SK-N-SH (cell line): ENCODE measurements at regions not wholly inside any gene's neighbourhood (a gene's known extent, or its start where the extent isn't known, plus 50 kb on each side); places are given as distances from the start of the nearest gene placed in this dataset.

Source experiments
- CTCF ChIA-PET: fragments of 300-600, 350-600 bp; formaldehyde crosslinking; extraction: SDS; loops from one replicate; lab custom pipeline; 2021; lab: Yijun Ruan, JAX
- POLR2A ChIA-PET: fragments of 350-600 bp; sonication (Branson Sonifier 250); formaldehyde crosslinking; extraction: SDS; loops from one replicate; lab custom pipeline; 2020; ENCODE audit warnings: antibody characterized with exemption, inconsistent platforms; lab: Yijun Ruan, JAX
- DNase-seq: peaks from one replicate; pipeline ENCODE4 v3.0.0; 2012
- H2AFZ ChIP-seq: fragments of 200-600 bp; sonication (generic); 2 replicates; pipeline ENCODE4 v1.8.1; 2016; ENCODE audit warnings: antibody characterized with exemption, mild to moderate bottlenecking, low read depth
- H3F3A ChIP-seq: fragments of 200-600 bp; sonication (generic); replicated peaks from 2 replicates; pipeline ENCODE3; 2016; ENCODE audit warnings: antibody characterized with exemption, mild to moderate bottlenecking; ENCODE audit not compliant: insufficient read depth
- H3K27ac ChIP-seq, 2 experiments: fragments of 200-500 bp in 1 of 2; fragments of 200-600 bp in 1 of 2; sonication (Bioruptor generic) in 1 of 2; sonication (generic), shearing (Covaris generic) in 1 of 2; 2 replicates each; pipeline versions ENCODE4 v1.5.1 to v1.6.1; 2014 to 2016; ENCODE audit warnings: low read depth in 2 of 2, inconsistent platforms in 1 of 2, low read length in 1 of 2, mild to moderate bottlenecking in 1 of 2, mixed read lengths in 1 of 2
- H3K27me3 ChIP-seq: fragments of 200-600 bp; sonication (generic), shearing (Covaris generic); 2 replicates; pipeline ENCODE4 v1.6.1; 2016; ENCODE audit warnings: mixed run types; ENCODE audit not compliant: insufficient read depth
- H3K36me3 ChIP-seq, 2 experiments: fragments of 200-500 bp in 1 of 2; fragments of 200-600 bp in 1 of 2; sonication (Bioruptor generic) in 1 of 2; sonication (generic) in 1 of 2; replicated peaks in 1 of 2; 2 replicates each; pipeline versions ENCODE3 to v1.5.1; 2014 to 2016; ENCODE audit warnings: low read length in 1 of 2, mild to moderate bottlenecking in 1 of 2; ENCODE audit not compliant: insufficient read depth in 2 of 2, control insufficient read depth in 1 of 2
- H3K4me1 ChIP-seq, 2 experiments: fragments of 200-500 bp in 1 of 2; fragments of 200-600 bp in 1 of 2; sonication (Bioruptor generic) in 1 of 2; sonication (generic), shearing (Covaris generic) in 1 of 2; 2 replicates each; pipeline versions ENCODE4 v1.5.1 to v1.6.1; 2014 to 2016; ENCODE audit warnings: low read depth in 1 of 2, low read length in 1 of 2, mixed run types in 1 of 2; ENCODE audit not compliant: insufficient read depth in 2 of 2, control insufficient read depth in 1 of 2
- H3K4me2 ChIP-seq: fragments of 200-600 bp; sonication (generic), shearing (Covaris generic); 2 replicates; pipeline ENCODE4 v1.6.1; 2017; ENCODE audit warnings: mixed run types
- H3K4me3 ChIP-seq, 2 experiments: fragments of 200-500 bp in 1 of 2; fragments of 200-600 bp in 1 of 2; sonication (Bioruptor generic) in 1 of 2; sonication (generic), shearing (Covaris generic) in 1 of 2; 2 replicates each; pipeline versions ENCODE4 v1.5.1 to v1.8.1; 2014 to 2016; ENCODE audit warnings: low read depth in 2 of 2, inconsistent platforms in 1 of 2, low read length in 1 of 2, mild to moderate bottlenecking in 1 of 2, mixed read lengths in 1 of 2, moderate library complexity in 1 of 2
- H3K79me2 ChIP-seq: fragments of 200-600 bp; sonication (generic); 2 replicates; pipeline ENCODE4 v1.8.1; 2017; ENCODE audit warnings: mild to moderate bottlenecking; ENCODE audit not compliant: insufficient read depth
- H3K9ac ChIP-seq: fragments of 200-600 bp; sonication (generic); 2 replicates; pipeline ENCODE4 v1.6.1; 2017; ENCODE audit warnings: mixed run types
- H3K9me2 ChIP-seq: fragments of 200-600 bp; sonication (generic); 2 replicates; pipeline ENCODE4 v1.6.1; 2017; ENCODE audit warnings: mixed run types
- H3K9me3 ChIP-seq: fragments of 200-600 bp; sonication (generic); 2 replicates; pipeline ENCODE4 v1.6.1; 2017; ENCODE audit warnings: mixed run types, mild to moderate bottlenecking, moderate library complexity
- H4K20me1 ChIP-seq: fragments of 200-600 bp; sonication (generic); 2 replicates; pipeline ENCODE4 v1.6.1; 2017; ENCODE audit warnings: mild to moderate bottlenecking, mixed run types; ENCODE audit not compliant: insufficient read depth
- FOXJ3 ChIP-seq: sonication (generic); formaldehyde crosslinking; IDR thresholded peaks from 2 replicates; pipeline ENCODE4 v1.5.1; 2020; ENCODE audit warnings: mild to moderate bottlenecking, missing genetic modification reagents
- FOXM1 ChIP-seq: IDR thresholded peaks from 2 replicates; pipeline ENCODE4 v1.4.0; 2012; ENCODE audit warnings: low read depth, mild to moderate bottlenecking
- GABPA ChIP-seq: IDR thresholded peaks from 2 replicates; pipeline ENCODE4 v1.4.0; 2012; ENCODE audit warnings: low read depth, mild to moderate bottlenecking
- IRF3 ChIP-seq: fragments of 150-350 bp; IDR thresholded peaks from 2 replicates; pipeline ENCODE4 v1.6.1; 2016; ENCODE audit warnings: mild to moderate bottlenecking, low read depth, low read length
- JUND ChIP-seq: IDR thresholded peaks from 2 replicates; pipeline ENCODE4 v1.4.0; 2012
- MAX ChIP-seq: IDR thresholded peaks from 2 replicates; pipeline ENCODE4 v1.4.0; 2012; ENCODE audit warnings: low read depth
- MEF2A ChIP-seq: IDR thresholded peaks from 2 replicates; pipeline ENCODE4 v1.4.0; 2012; ENCODE audit warnings: low read depth, borderline replicate concordance
- MXI1 ChIP-seq: IDR thresholded peaks from 2 replicates; pipeline ENCODE4 v1.6.1; 2012; ENCODE audit warnings: mild to moderate bottlenecking, low read depth, low read length, improper control_type of control experiment
- PBX3 ChIP-seq: IDR thresholded peaks from 2 replicates; pipeline ENCODE4; 2012
- POLR2AphosphoS5 ChIP-seq: IDR thresholded peaks from 2 replicates; pipeline ENCODE4 v1.6.1; 2012; ENCODE audit warnings: low read depth, low read length
- RFX5 ChIP-seq: IDR thresholded peaks from 2 replicates; pipeline ENCODE4 v1.6.1; 2012; ENCODE audit warnings: mild to moderate bottlenecking, improper control_type of control experiment, low read length
- SMC3 ChIP-seq: IDR thresholded peaks from 2 replicates; pipeline ENCODE4 v1.6.1; 2012; ENCODE audit warnings: low read depth, low read length, improper control_type of control experiment
- TAF1 ChIP-seq: IDR thresholded peaks from 2 replicates; pipeline ENCODE4 v1.6.1; 2012; ENCODE audit warnings: low read depth, mild to moderate bottlenecking, low read length, moderate library complexity, borderline replicate concordance
- TCF12 ChIP-seq: IDR thresholded peaks from 2 replicates; pipeline ENCODE4 v1.4.0; 2012
- USF2 ChIP-seq: fragments of 150-350 bp; IDR thresholded peaks from 2 replicates; pipeline ENCODE4 v1.6.1; 2017; ENCODE audit warnings: antibody characterized with exemption, low read length, low read depth, borderline replicate concordance
- YY1 ChIP-seq: IDR thresholded peaks from 2 replicates; pipeline ENCODE4 v1.4.0; 2012; ENCODE audit warnings: low read depth, mild to moderate bottlenecking
- ZBTB33 ChIP-seq: IDR thresholded peaks from 2 replicates; pipeline ENCODE4 v1.4.0; 2012; ENCODE audit warnings: low read depth, borderline replicate concordance
- WGBS: methylation state at CpG from one replicate; pipeline ENCODE4 v1.1.6; 2017; ENCODE audit warnings: low lambda C conversion rate; 5-methylcytosine and 5-hydroxymethylcytosine counted together
- TF ChIP-seq, protein P1 (sequence below): IDR thresholded peaks from 2 replicates; pipeline ENCODE4 v1.4.0; 2012; ENCODE audit warnings: low read depth, borderline replicate concordance

DNA sequence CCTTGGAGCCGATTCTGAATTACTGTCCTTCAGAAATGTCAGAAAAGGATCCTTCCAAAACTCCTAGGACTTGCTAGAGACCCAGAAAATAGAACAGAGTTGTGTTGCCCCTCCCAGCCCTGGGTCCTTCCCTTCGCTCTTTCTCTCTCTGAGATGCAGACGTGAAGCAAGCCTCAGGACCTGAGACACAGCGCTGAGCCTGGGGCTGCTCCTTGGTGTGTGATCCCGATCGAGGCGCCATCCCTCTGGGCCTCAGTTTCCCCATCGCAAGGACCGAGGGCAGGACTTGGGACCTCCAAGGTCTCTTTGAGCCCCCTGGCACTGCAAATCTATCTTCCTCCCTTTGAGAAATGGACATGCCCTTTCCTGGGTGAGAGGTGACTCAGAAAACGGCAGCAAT lies 533.5 kb downstream of the TBC1D22A start:
- 40% methylated on average over 10 of the region's 10 CpGs for WGBS
- no peak overlapping the region for H3K4me3 ChIP-seq
- no peak overlapping the region for H3K27ac ChIP-seq
- no peaks in the 10 kb centered on the region for H3K9me2 ChIP-seq
- no peaks in the 10 kb centered on the region for H3K9me3 ChIP-seq
- TF ChIP-seq PBX3 (no peak), MEF2A (no peak), TAF1 (no peak), MXI1 (no peak), SMC3 (no peak), JUND (no peak), POLR2AphosphoS5 (no peak)
- H3F3A ChIP-seq, result no peaks in the 10 kb centered on the region
- no peaks in the 10 kb centered on the region for H4K20me1 ChIP-seq
- H2AFZ ChIP-seq, result no peak overlapping the region
- ChIA-PET POLR2A (no interaction called here), CTCF (interaction anchor here (1.6 kb wide), 1 partner anchor 12 kb away, joined by 4 read pairs; no protein-coding TSS in a partner anchor)
- no peaks in the 10 kb centered on the region for H3K79me2 ChIP-seq
- no peak overlapping the region for H3K9ac ChIP-seq
- no peaks in the 10 kb centered on the region for H3K4me1 ChIP-seq
- DNase-seq, result no peak
- no peaks in the 10 kb centered on the region for H3K36me3 ChIP-seq
- no peak overlapping the region for H3K4me2 ChIP-seq
- H3K27me3 ChIP-seq, result no peaks in the 10 kb centered on the region; the same call in 1 of the 2 replicates

DNA sequence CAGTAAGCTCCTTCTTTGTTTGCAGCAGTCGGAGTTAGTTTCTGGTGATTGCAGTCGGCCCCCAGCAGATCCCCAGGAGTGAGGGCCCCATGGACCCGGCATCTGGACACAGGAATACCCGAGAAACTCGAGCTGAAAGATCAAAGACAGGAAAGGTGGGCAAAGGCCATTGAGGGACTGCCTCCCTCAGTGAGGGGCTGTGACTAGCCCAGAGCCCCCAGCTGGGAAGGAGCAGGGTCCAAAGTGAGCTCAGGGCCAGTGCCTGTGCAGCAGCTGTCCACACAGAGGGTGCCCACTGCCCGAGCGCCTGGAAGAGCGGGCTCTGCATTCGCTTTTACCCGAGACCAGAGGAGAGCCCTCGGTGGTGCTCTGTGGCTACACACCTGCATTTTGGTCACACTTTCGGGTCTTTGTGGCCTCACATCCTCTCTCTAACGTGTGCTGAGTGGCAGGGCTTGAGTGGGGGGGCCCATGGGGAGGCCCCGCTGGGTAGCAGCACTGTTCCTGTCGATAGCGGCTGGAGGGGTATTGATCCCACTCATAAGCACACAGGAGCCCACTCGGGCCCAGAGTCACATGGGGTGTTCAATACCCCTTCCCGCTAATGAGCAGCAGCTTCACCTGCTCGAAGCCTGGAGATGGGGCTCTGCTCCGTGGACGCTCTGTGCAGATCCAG lies 532.9 kb downstream of the TBC1D22A start:
- Histone ChIP-seq H3K4me2 (no peak overlapping the region), H3K9ac (no peak overlapping the region), H3K36me3 (no peaks in the 10 kb centered on the region), H2AFZ (no peak overlapping the region), H3K4me3 (no peak overlapping the region), H3K9me3 (no peaks in the 10 kb centered on the region), H3K27me3 (no peaks in the 10 kb centered on the region; the same call in 1 of the 2 replicates), H3K79me2 (no peaks in the 10 kb centered on the region), H3K9me2 (no peaks in the 10 kb centered on the region), H3K27ac (no peak overlapping the region), H4K20me1 (no peaks in the 10 kb centered on the region), H3F3A (no peaks in the 10 kb centered on the region), H3K4me1 (no peaks in the 10 kb centered on the region)
- 39% methylated on average over 10 of the region's 21 CpGs for WGBS
- peak; percentile 9 for DNase-seq
- ChIA-PET POLR2A (no interaction called here), CTCF (no interaction called here)
- TF ChIP-seq FOXJ3 (CRISPR knock-in tag) (no peak), TCF12 (no peak), MAX (no peak), YY1 (no peak), GABPA (no peak), USF2 (no peak), IRF3 (no peak), RFX5 (no peak), FOXM1 (no peak), ZBTB33 (no peak), POLR2AphosphoS5 (no peak)
- TF ChIP-seq, protein P1, sequence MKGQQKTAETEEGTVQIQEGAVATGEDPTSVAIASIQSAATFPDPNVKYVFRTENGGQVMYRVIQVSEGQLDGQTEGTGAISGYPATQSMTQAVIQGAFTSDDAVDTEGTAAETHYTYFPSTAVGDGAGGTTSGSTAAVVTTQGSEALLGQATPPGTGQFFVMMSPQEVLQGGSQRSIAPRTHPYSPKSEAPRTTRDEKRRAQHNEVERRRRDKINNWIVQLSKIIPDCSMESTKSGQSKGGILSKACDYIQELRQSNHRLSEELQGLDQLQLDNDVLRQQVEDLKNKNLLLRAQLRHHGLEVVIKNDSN, result no peak
